Natural killer cell (primary cell): ENCODE measurements at regions not wholly inside any gene's neighbourhood (a gene's known extent, or its start where the extent isn't known, plus 50 kb on each side); places are given as distances from the start of the nearest gene placed in this dataset.
"Not testable (repeated sequence)": the region's sequence is repeated elsewhere in the genome, so short reads cannot be mapped to it uniquely, and the experiment has no call there.

ENCODE experiments used
- ATAC-seq, 3 donors: fragments of 150-1000 bp in 2 of 3; fragments of 200-7000 bp in 1 of 3; cut with Tn5 transposase; 1 replicate in 1 of 3; 2 replicates in 2 of 3; pipeline ENCODE4 v1.10.0; 2021; ENCODE audit warnings: mild to moderate bottlenecking in 2 of 3, moderate library complexity in 2 of 3
- DNase-seq, 2 donors: peaks; one replicate each; pipeline versions ENCODE4 v3.0.0 to v3.0.0-alpha.2; 2013 to 2021; ENCODE audit warnings: mixed read lengths in 1 of 2
- H3K27ac ChIP-seq: one replicate; pipeline ENCODE4 v1.5.1; 2013; ENCODE audit warnings: mild to moderate bottlenecking, low read length
- H3K27me3 ChIP-seq: one replicate; pipeline ENCODE4 v1.6.1; 2013; ENCODE audit warnings: low read length; ENCODE audit not compliant: control insufficient read depth, insufficient read depth
- H3K36me3 ChIP-seq: one replicate; pipeline ENCODE4 v1.6.1; 2013; ENCODE audit warnings: low read length; ENCODE audit not compliant: control insufficient read depth, insufficient read depth
- H3K4me1 ChIP-seq: one replicate; pipeline ENCODE4 v1.6.1; 2013; ENCODE audit warnings: low read length; ENCODE audit not compliant: control insufficient read depth, insufficient read depth
- H3K4me3 ChIP-seq: one replicate; pipeline ENCODE4 v1.5.1; 2013; ENCODE audit warnings: low read length
- H3K9me3 ChIP-seq: one replicate; pipeline ENCODE4 v1.6.1; 2013; ENCODE audit warnings: low read length; ENCODE audit not compliant: control insufficient read depth, insufficient read depth
- H3K27ac Mint-ChIP-seq, 2 donors: one replicate each; pipeline ENCODE4 v1.8.0; 2022; ENCODE audit warnings: mild to moderate bottlenecking in 2 of 2, mixed read lengths in 2 of 2, moderate library complexity in 1 of 2
- H3K27me3 Mint-ChIP-seq, 2 donors: one replicate each; pipeline ENCODE4 v1.8.0; 2022; ENCODE audit warnings: low read depth in 2 of 2, mixed read lengths in 2 of 2
- H3K36me3 Mint-ChIP-seq: one replicate; pipeline ENCODE4 v1.8.0; 2022; ENCODE audit warnings: mixed read lengths
- H3K4me1 Mint-ChIP-seq, 2 donors: one replicate each; pipeline ENCODE4 v1.8.0; 2022; ENCODE audit warnings: mixed read lengths in 2 of 2
- H3K4me3 Mint-ChIP-seq: one replicate; pipeline ENCODE4 v1.8.0; 2022; ENCODE audit warnings: mild to moderate bottlenecking, moderate library complexity, mixed read lengths
- H3K9me3 Mint-ChIP-seq, 2 donors: one replicate each; pipeline ENCODE4 v1.8.0; 2022; ENCODE audit warnings: mixed read lengths in 2 of 2
- WGBS: methylation state at CpG from one replicate; pipeline ENCODE4 v1.1.7; 2013; ENCODE audit warnings: missing lambda C conversion rate; ENCODE audit not compliant: insufficient coverage; 5-methylcytosine and 5-hydroxymethylcytosine counted together
- intact Hi-C: fragments of 100-400 bp; cut with micrococcal nuclease; formaldehyde crosslinking; loops from one replicate; pipeline ENCODE4 v1.14.2; 2022
- TF ChIP-seq, protein P1 (sequence below): fragments of 200-600 bp; IDR thresholded peaks from one replicate; pipeline ENCODE4 v1.8.0; 2022; ENCODE audit warnings: antibody characterized with exemption

DNA sequence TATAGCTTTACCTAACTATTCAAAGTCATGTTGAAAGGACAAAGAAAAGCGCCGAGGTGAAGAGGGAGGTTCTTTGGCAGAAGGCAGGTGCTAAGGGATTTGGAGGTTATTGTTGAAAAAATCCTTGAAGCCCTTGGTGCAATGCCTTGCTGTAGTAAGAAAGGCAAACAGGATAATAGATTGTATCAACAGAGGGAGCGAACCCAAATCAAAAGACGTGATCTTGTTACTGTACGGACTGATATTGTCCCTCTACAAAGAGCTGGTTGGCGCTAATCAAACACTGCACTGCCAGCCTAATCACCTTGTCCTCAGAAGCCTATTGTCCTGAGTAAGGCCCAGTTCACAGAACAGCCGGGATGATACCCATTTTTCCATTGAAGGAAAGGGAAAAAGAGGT is 182.9 kb downstream of the ZIC3 start:
- H3K36me3 Mint-ChIP-seq = no peaks in the 10 kb centered on the region
- H3K4me3 Mint-ChIP-seq = no peak overlapping the region
- no peaks in the 10 kb centered on the region for H3K4me1 Mint-ChIP-seq
- no peak overlapping the region for H3K27ac Mint-ChIP-seq
- ATAC-seq = no peak
- intact Hi-C loops = no loop called here
- Histone ChIP-seq H3K4me1 (no peaks in the 10 kb centered on the region), H3K36me3 (no peaks in the 10 kb centered on the region), H3K27ac (no peak overlapping the region), H3K4me3 (no peak overlapping the region), H3K9me3 (no peaks in the 10 kb centered on the region), H3K27me3 (no peaks in the 10 kb centered on the region)
- peaks cover 0 to 18% of the 10 kb centered on the region in 2 donors for H3K27me3 Mint-ChIP-seq
- TF ChIP-seq, protein P1, sequence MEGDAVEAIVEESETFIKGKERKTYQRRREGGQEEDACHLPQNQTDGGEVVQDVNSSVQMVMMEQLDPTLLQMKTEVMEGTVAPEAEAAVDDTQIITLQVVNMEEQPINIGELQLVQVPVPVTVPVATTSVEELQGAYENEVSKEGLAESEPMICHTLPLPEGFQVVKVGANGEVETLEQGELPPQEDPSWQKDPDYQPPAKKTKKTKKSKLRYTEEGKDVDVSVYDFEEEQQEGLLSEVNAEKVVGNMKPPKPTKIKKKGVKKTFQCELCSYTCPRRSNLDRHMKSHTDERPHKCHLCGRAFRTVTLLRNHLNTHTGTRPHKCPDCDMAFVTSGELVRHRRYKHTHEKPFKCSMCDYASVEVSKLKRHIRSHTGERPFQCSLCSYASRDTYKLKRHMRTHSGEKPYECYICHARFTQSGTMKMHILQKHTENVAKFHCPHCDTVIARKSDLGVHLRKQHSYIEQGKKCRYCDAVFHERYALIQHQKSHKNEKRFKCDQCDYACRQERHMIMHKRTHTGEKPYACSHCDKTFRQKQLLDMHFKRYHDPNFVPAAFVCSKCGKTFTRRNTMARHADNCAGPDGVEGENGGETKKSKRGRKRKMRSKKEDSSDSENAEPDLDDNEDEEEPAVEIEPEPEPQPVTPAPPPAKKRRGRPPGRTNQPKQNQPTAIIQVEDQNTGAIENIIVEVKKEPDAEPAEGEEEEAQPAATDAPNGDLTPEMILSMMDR = no peak
- DNase-seq = no peak
- peaks cover 0 to 2% of the 10 kb centered on the region in 2 donors for H3K9me3 Mint-ChIP-seq
- 84% methylated on average over 6 of the region's 7 CpGs for WGBS

- intact Hi-C loops = no loop called here
- no peak overlapping the region for H3K27ac Mint-ChIP-seq
- H3K36me3 Mint-ChIP-seq = no peaks in the 10 kb centered on the region
- DNase-seq (no peak), ATAC-seq (no peak)
- peaks cover 0 to 18% of the 10 kb centered on the region in 2 donors for H3K27me3 Mint-ChIP-seq
- peaks cover 0 to 2% of the 10 kb centered on the region in 2 donors for H3K9me3 Mint-ChIP-seq
- H3K36me3 ChIP-seq = no peaks in the 10 kb centered on the region
- H3K4me3 Mint-ChIP-seq = no peak overlapping the region
- no peaks in the 10 kb centered on the region for H3K4me1 ChIP-seq
- H3K4me3 ChIP-seq = no peak overlapping the region
- no peaks in the 10 kb centered on the region for H3K27me3 ChIP-seq
- TF ChIP-seq, protein P1 = no peak
- no peak overlapping the region for H3K27ac ChIP-seq
- no peaks in the 10 kb centered on the region for H3K9me3 ChIP-seq
- H3K4me1 Mint-ChIP-seq = no peaks in the 10 kb centered on the region
- 18% methylated on average over 1 of the region's 3 CpGs for WGBS
These were observed 183.3 kb downstream of the ZIC3 start for GRCh38 chrX:137749246-137749645.

DNA sequence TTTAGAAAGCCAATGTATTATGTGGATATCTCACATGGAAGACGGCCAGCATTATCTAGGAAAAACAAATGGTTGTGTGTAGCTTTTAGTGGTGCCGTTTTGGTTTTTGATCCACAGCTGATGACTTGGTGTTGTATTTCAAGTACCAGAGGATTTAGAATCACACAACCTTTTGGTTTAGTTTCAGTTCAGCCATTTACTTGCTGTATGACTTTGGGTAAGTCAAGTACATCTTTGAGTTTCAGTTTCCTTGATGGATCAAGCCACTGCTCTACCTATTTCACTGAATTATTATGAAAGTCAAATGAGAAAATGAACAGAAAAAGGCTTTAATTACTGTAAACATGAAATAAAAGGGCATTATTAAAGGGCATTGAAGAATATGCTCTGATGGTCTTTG is 205.6 kb downstream of the ZIC3 start:
- Mint-ChIP-seq H3K27ac (no peak overlapping the region), H3K36me3 (no peaks in the 10 kb centered on the region), H3K27me3 (no peaks in the 10 kb centered on the region), H3K4me1 (no peaks in the 10 kb centered on the region), H3K4me3 (no peak overlapping the region), H3K9me3 (peaks cover 2 to 3% of the 10 kb centered on the region in 2 donors)
- H3K27me3 ChIP-seq = no peaks in the 10 kb centered on the region
- intact Hi-C loops = no loop called here
- no peak overlapping the region for H3K4me3 ChIP-seq
- TF ChIP-seq, protein P1 = no peak
- no peak for DNase-seq
- no peak overlapping the region for H3K27ac ChIP-seq
- no peaks in the 10 kb centered on the region for H3K4me1 ChIP-seq
- no peak for ATAC-seq
- 50% methylated on average over 2 of the region's 2 CpGs for WGBS
- no peaks in the 10 kb centered on the region for H3K9me3 ChIP-seq
- H3K36me3 ChIP-seq = no peaks in the 10 kb centered on the region

DNA sequence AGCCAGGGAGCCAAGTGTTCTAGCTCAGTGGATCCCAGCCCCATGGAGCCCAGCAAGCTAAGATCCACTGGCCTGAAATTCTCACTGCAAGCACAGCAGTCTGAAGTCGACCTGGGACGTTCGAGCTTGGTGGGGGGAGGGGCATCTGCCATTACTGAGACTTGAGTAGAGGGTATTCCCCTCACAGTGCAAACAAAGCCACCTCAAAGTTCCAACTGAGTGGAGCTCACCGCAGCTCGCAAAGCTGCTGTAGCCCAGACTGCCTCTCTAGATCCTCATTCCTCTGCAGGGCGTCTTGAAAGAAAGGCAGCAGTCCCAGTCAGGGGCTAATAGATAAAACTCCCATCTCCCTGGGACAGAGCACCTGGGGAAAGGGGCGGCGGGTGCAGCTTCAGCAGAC is 226.3 kb downstream of the ZIC3 start:
- DNase-seq (no peak), ATAC-seq (no peak)
- Mint-ChIP-seq H3K9me3 (peaks cover 3 to 4% of the 10 kb centered on the region in 2 donors), H3K27ac (no peak overlapping the region), H3K4me3 (no peak overlapping the region), H3K27me3 (no peaks in the 10 kb centered on the region), H3K36me3 (no peaks in the 10 kb centered on the region), H3K4me1 (no peaks in the 10 kb centered on the region)
- Histone ChIP-seq H3K9me3 (no peaks in the 10 kb centered on the region), H3K36me3 (no peaks in the 10 kb centered on the region), H3K4me3 (no peak overlapping the region), H3K27ac (no peak overlapping the region), H3K27me3 (no peaks in the 10 kb centered on the region), H3K4me1 (no peaks in the 10 kb centered on the region)
- WGBS = 92% methylated on average over 5 of the region's 8 CpGs
- intact Hi-C loops = no loop called here
- TF ChIP-seq, protein P1 = no peak

DNA sequence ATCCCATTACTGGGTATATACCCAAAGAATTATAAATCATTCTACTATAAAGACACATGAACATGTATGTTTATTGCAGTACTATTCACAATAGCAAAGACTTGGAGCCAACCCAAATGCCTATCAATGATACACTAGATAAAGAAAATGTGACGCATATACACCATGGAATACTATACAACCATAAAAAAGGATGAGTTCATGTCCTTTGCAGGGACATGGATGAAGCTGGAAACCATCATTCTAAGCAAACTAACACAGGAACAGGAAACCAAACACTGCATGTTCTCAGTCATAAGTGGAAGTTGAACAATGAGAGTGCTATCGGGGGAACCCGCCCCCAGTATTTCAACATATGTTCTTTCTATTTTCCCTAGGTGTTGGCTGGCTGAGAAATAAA is 232.0 kb downstream of the ZIC3 start:
- H3K27ac Mint-ChIP-seq, H3K4me3 ChIP-seq, H3K9me3 ChIP-seq, H3K36me3 Mint-ChIP-seq, H3K27me3 ChIP-seq, H3K4me1 Mint-ChIP-seq, H3K4me1 ChIP-seq, H3K27ac ChIP-seq, ATAC-seq, H3K36me3 ChIP-seq, DNase-seq, H3K9me3 Mint-ChIP-seq, H3K4me3 Mint-ChIP-seq, intact Hi-C loops, H3K27me3 Mint-ChIP-seq: not testable (repeated sequence)
- no CpG with 5 or more reads among the region's 3 CpGs for WGBS
